ENCODE measurements at regions not wholly inside any gene's neighbourhood (a gene's known extent, or its start where the extent isn't known, plus 50 kb on each side); places are given as distances from the start of the nearest gene placed in this dataset.
"Not testable (repeated sequence)": the region's sequence is repeated elsewhere in the genome, so short reads cannot be mapped to it uniquely, and the experiment has no call there.

DNA sequence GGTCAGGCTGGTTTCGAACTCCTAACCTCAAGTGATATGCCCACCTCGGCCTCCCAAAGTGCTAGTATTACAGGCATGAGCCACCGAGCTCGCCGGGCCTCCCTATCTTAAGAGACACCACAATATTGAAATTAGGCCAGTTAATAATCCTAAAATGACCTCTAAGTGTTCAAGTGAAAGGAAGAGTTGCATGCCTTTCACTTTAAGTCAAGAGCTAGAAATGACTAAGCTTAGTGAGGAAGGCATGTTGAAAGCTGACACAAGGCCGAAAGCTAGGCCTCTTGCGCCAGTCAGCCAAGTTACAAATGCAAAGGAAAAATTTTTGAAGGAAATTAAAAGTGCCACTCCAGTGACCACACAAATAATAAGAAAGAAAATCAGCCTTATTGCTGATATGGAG is 144.5 kb upstream of the FNDC3A start:
- H3K4me1 Mint-ChIP-seq (ENCODE audit: unreplicated experiment): no peaks in the 10 kb centered on the region
- peaks cover 4% of the 10 kb centered on the region for H3K9me3 Mint-ChIP-seq (ENCODE audit: unreplicated experiment)
- no peak for DNase-seq (ENCODE audit: low spot score)
- peaks cover 8% of the 10 kb centered on the region for H3K36me3 Mint-ChIP-seq (ENCODE audit: low read depth, unreplicated experiment)
- no peak overlapping the region for H3K4me3 Mint-ChIP-seq (ENCODE audit: unreplicated experiment)
- H3K27ac Mint-ChIP-seq (ENCODE audit: unreplicated experiment): no peak overlapping the region
- peaks cover 1% of the 10 kb centered on the region for H3K27me3 Mint-ChIP-seq (ENCODE audit: unreplicated experiment)
- TF ChIP-seq, protein P1, sequence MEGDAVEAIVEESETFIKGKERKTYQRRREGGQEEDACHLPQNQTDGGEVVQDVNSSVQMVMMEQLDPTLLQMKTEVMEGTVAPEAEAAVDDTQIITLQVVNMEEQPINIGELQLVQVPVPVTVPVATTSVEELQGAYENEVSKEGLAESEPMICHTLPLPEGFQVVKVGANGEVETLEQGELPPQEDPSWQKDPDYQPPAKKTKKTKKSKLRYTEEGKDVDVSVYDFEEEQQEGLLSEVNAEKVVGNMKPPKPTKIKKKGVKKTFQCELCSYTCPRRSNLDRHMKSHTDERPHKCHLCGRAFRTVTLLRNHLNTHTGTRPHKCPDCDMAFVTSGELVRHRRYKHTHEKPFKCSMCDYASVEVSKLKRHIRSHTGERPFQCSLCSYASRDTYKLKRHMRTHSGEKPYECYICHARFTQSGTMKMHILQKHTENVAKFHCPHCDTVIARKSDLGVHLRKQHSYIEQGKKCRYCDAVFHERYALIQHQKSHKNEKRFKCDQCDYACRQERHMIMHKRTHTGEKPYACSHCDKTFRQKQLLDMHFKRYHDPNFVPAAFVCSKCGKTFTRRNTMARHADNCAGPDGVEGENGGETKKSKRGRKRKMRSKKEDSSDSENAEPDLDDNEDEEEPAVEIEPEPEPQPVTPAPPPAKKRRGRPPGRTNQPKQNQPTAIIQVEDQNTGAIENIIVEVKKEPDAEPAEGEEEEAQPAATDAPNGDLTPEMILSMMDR (IDR thresholded peaks at IDR 0.05; ENCODE audit: unreplicated experiment): no peak

DNA sequence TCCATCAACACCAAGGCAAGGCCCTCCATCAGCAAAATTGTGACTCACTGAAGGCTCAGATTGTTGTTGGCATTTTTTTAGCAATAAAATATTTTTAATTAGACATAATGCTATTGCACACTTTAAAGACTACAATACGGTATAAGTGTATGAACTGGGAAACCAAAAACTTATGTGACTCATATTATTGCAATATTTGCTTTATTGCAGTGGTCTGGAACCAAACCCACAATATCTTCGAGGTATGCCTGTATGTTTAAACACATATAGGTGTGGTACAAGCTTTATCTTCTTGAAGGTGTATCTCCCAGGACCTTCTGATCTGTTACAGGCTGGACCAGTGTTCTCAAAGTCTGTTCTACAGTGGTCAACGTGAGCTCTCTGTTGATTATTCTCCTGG is 142.3 kb upstream of the FNDC3A start:
- H3K27ac Mint-ChIP-seq (ENCODE audit: unreplicated experiment): no peak overlapping the region
- no peak for DNase-seq (ENCODE audit: low spot score)
- no peaks in the 10 kb centered on the region for H3K27me3 Mint-ChIP-seq (ENCODE audit: unreplicated experiment)
- H3K4me1 Mint-ChIP-seq (ENCODE audit: unreplicated experiment): peaks cover 3% of the 10 kb centered on the region
- no peak overlapping the region for H3K4me3 Mint-ChIP-seq (ENCODE audit: unreplicated experiment)
- H3K9me3 Mint-ChIP-seq (ENCODE audit: unreplicated experiment): no peaks in the 10 kb centered on the region
- no peaks in the 10 kb centered on the region for H3K36me3 Mint-ChIP-seq (ENCODE audit: low read depth, unreplicated experiment)
- TF ChIP-seq, protein P1 (IDR thresholded peaks at IDR 0.05; ENCODE audit: unreplicated experiment): no peak

DNA sequence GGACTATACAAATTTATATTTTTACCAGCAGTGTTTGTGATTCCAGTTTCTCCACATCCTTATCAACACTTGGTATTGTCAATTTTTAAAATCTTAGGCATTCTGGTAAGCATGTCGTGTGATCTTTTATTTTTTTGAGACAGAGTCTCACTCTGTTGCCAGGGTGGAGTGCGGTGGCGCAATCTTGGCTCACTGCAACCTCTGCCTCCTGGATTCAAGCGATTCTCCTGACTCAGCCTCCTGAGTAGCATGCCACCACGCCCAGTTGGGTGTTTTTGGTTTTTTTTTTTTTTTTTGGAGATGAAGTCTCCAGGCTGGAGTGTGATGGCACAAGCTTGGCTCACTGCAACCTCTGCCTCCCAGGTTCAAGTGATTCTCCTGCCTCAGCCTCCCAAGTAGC is 140.4 kb upstream of the FNDC3A start:
- H3K36me3 Mint-ChIP-seq (ENCODE audit: low read depth, unreplicated experiment); DNase-seq (ENCODE audit: low spot score); H3K27ac Mint-ChIP-seq (ENCODE audit: unreplicated experiment); H3K27me3 Mint-ChIP-seq (ENCODE audit: unreplicated experiment); H3K9me3 Mint-ChIP-seq (ENCODE audit: unreplicated experiment); H3K4me3 Mint-ChIP-seq (ENCODE audit: unreplicated experiment); H3K4me1 Mint-ChIP-seq (ENCODE audit: unreplicated experiment): not testable (repeated sequence)

DNA sequence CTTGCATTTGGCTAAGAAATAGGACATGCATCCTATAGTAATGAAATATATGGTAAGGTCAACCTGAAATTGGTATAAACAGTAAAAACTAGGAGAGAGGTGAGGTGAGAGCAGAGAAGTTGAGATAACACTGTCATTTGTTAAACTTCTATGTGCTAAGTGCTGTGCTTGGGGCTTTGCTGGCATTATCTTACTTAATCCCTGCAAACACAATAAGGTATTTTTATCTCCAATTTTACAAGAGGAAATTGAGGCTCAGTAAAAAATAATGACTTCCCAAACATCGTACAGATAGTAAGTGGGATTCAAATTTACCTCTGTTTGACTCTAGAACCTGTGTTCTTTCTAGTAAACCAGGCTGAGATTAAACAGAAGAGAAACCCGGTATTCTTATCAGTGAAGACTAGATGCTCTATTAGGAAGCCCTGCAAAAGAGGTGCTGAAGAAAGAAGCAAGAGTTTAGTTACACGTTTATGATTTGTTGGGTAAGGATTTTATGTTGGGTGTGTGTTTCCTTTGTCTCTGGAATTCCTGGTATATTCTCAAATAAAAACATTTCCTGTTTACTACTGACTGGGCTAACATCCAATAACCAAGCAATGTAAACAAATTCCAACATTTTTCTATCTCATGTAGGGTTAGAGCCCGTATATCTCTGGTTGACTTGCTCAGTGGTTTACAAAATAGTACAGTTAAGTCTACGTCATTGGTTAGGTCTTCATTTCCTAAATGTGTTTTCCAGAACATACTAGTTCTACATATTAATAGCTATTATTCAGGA is 137.3 kb upstream of the FNDC3A start:
- no peaks in the 10 kb centered on the region for H3K27me3 Mint-ChIP-seq (ENCODE audit: unreplicated experiment)
- TF ChIP-seq, protein P1 (IDR thresholded peaks at IDR 0.05; ENCODE audit: unreplicated experiment): no peak
- H3K36me3 Mint-ChIP-seq (ENCODE audit: low read depth, unreplicated experiment): no peaks in the 10 kb centered on the region
- no peak for DNase-seq (ENCODE audit: low spot score)
- H3K9me3 Mint-ChIP-seq (ENCODE audit: unreplicated experiment): no peaks in the 10 kb centered on the region
- no peak overlapping the region for H3K4me3 Mint-ChIP-seq (ENCODE audit: unreplicated experiment)
- peaks cover 6% of the 10 kb centered on the region for H3K4me1 Mint-ChIP-seq (ENCODE audit: unreplicated experiment)
- no peak overlapping the region for H3K27ac Mint-ChIP-seq (ENCODE audit: unreplicated experiment)

DNA sequence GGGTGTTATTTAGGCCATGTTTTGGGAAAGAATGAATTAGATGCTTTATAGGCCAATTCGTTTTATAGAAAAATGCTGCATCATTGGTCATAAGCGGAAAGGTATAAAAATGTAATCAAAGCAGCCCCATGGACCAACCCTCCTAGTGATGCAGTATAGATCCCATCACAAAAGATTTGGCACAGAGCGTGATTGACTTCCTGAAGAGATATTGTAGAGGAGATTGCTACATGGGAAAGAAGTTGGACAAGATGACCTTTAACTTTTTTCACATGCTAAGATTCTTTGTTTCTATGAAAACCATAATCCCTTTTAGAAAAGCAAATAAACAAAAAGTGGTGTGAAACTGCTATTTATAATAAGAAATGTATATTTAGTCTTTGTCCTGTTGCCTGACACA is 136.5 kb upstream of the FNDC3A start:
- DNase-seq (ENCODE audit: low spot score): no peak
- Mint-ChIP-seq H3K4me1 (ENCODE audit: unreplicated experiment) (peaks cover 6% of the 10 kb centered on the region), H3K9me3 (ENCODE audit: unreplicated experiment) (no peaks in the 10 kb centered on the region), H3K27me3 (ENCODE audit: unreplicated experiment) (no peaks in the 10 kb centered on the region), H3K4me3 (ENCODE audit: unreplicated experiment) (no peak overlapping the region), H3K27ac (ENCODE audit: unreplicated experiment) (no peak overlapping the region), H3K36me3 (ENCODE audit: low read depth, unreplicated experiment) (no peaks in the 10 kb centered on the region)
- TF ChIP-seq, protein P1 (IDR thresholded peaks at IDR 0.05; ENCODE audit: unreplicated experiment): no peak

All from endothelial cell (in vitro differentiated cells).